KMS-11 (cell line): ENCODE measurements at regions not wholly inside any gene's neighbourhood (a gene's known extent, or its start where the extent isn't known, plus 50 kb on each side); places are given as distances from the start of the nearest gene placed in this dataset.
"Not testable (repeated sequence)": the region's sequence is repeated elsewhere in the genome, so short reads cannot be mapped to it uniquely, and the experiment has no call there.

ENCODE experiments used
- H2AFZ ChIP-seq: fragments of 200-600 bp; sonication (generic); 2 replicates; pipeline ENCODE4 v1.6.1; 2016; ENCODE audit warnings: antibody characterized with exemption, mixed run types, low read depth
- H3K27ac ChIP-seq: fragments of 200-600 bp; sonication (generic); 2 replicates; pipeline ENCODE4 v1.6.1; 2016; ENCODE audit warnings: mild to moderate bottlenecking, mixed run types
- H3K27me3 ChIP-seq: fragments of 200-600 bp; sonication (generic); 2 replicates; pipeline ENCODE4 v1.6.1; 2017; ENCODE audit warnings: mild to moderate bottlenecking, low read depth, mixed run types, moderate library complexity; ENCODE audit not compliant: insufficient read depth
- H3K36me3 ChIP-seq: fragments of 200-600 bp; sonication (generic); 2 replicates; pipeline ENCODE4 v1.6.1; 2017; ENCODE audit warnings: mild to moderate bottlenecking, mixed run types; ENCODE audit not compliant: insufficient read depth
- H3K4me1 ChIP-seq: fragments of 200-600 bp; sonication (generic); 2 replicates; pipeline ENCODE4 v1.6.1; 2016; ENCODE audit warnings: mild to moderate bottlenecking, low read depth, mixed run types; ENCODE audit not compliant: poor library complexity, severe bottlenecking
- H3K4me2 ChIP-seq: fragments of 200-600 bp; sonication (generic); 2 replicates; pipeline ENCODE4 v1.7.0; 2016; ENCODE audit warnings: mild to moderate bottlenecking, mixed run types
- H3K4me3 ChIP-seq: fragments of 200-600 bp; sonication (generic); IDR thresholded peaks from 2 replicates; pipeline ENCODE4 v1.6.1; 2017; ENCODE audit warnings: low read depth, low read length, mixed read lengths; ENCODE audit not compliant: insufficient read depth
- H3K79me2 ChIP-seq: fragments of 200-600 bp; sonication (generic); 2 replicates; pipeline ENCODE4 v1.6.1; 2016; ENCODE audit warnings: low read depth, mixed run types; ENCODE audit not compliant: insufficient read depth
- H3K9ac ChIP-seq: fragments of 200-600 bp; sonication (generic); 2 replicates; pipeline ENCODE4 v1.6.1; 2016; ENCODE audit warnings: mild to moderate bottlenecking, mixed run types
- H4K20me1 ChIP-seq: fragments of 200-600 bp; sonication (generic); 2 replicates; pipeline ENCODE4 v1.6.1; 2016; ENCODE audit warnings: mild to moderate bottlenecking, mixed run types; ENCODE audit not compliant: insufficient read depth

DNA sequence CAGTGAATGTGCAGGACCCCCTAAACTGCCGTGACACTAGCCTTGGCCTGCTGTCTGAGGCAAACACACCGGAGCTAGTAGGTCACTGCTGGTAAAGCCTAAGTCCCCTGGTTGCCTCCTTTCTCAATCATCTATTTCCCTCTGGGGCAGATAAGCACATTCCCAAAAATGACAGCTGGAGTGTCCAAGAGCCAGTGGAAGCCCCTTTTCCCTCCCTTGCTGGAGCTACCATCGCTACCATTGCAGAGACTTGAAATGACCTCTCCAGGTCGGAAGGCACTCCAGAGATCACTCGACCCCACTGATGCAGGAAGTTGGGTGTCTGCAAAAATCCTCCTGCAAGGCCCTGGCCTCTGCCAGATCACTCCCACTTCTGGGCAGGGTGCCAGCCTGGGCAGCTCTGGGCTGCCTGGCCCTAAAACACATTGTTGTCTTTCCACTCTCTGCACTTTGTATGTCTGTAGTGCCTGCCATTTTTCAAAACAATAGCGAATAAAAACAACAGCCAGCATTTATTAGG lies 235.9 kb downstream of the BCL2L11 start:
- H4K20me1 ChIP-seq, H2AFZ ChIP-seq, H3K27ac ChIP-seq, H3K4me1 ChIP-seq, H3K4me3 ChIP-seq, H3K4me2 ChIP-seq, H3K9ac ChIP-seq, H3K27me3 ChIP-seq, H3K36me3 ChIP-seq, H3K79me2 ChIP-seq: not testable (repeated sequence)

DNA sequence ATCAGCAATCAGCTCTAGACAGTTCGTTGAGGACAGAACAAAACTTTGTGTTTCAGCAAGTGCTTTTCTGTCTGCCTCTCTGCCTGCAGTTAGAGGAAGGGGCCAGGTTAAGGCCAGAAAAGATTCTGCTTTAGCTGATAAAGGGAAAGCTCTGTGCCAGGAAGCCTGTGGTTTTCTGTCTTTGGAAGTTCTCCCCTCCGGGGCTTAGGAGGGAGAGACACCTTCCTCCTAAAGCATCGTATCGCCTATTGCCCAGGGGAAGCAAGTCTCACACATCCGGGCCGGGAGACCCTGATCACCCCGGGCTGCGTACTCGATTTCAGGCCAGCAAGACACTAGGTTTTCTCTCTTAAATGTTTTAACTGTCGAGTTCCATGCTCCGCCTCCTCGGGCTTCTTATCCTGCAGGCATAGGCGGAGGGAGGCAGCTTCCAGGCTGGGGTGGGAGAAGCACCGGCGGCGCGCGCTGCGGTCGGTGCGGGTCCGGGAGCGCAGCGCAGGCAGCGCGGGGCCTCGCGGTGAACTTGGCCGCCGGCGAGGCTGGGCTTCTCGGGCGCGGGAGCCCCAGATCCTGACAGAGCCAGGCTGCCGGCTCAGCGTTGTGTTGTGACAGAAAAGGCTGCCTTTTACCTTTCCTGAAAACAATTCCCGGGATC lies 245.4 kb downstream of the BCL2L11 start:
- H3K4me3 ChIP-seq, H2AFZ ChIP-seq, H3K27ac ChIP-seq, H3K9ac ChIP-seq, H3K4me2 ChIP-seq, H4K20me1 ChIP-seq, H3K79me2 ChIP-seq, H3K36me3 ChIP-seq, H3K4me1 ChIP-seq, H3K27me3 ChIP-seq: not testable (repeated sequence)

DNA sequence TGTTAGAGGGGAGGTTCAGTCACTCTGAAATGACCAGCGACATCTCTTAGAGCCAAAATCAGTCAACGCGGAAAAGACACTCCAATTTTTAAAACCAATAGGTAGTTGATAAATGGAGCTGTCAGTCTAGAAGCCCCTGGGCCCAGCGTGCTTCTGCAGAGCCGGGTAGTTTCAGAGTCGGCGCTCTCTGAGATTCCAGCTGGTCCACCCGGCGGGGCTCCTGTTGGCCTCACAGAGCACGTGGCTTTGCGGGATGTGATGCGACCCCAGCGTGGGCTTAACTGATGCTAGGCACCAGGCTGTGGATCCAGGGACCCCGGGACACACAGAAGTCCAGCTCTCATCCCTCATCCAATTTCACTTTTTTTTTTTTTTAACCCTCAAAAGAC lies 245.9 kb downstream of the BCL2L11 start:
- not testable (repeated sequence) for H3K4me1 ChIP-seq, H3K4me2 ChIP-seq, H3K9ac ChIP-seq, H3K79me2 ChIP-seq, H3K4me3 ChIP-seq, H3K36me3 ChIP-seq, H3K27ac ChIP-seq, H4K20me1 ChIP-seq, H2AFZ ChIP-seq, H3K27me3 ChIP-seq

DNA sequence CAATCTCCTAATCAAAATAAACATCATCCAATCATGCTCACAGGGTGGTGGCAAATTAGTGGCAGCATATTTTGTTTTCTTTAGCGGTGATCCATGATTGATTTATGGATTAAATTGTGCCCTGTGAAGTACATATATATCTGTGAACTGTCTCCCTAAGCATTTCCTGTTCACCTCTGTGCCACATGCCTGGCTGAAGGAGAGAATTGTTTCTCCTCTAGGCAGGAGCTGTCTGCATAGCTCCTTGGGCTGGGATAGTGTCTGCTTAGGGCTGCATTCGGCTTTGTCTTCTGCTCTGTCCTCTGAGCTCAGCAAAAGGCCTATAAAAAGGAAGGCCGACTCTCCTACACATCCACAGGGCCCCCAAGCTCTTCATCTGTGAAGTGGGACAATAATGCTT lies 246.4 kb downstream of the BCL2L11 start:
- H3K4me3 ChIP-seq, H3K27ac ChIP-seq, H3K27me3 ChIP-seq: not testable (repeated sequence)

DNA sequence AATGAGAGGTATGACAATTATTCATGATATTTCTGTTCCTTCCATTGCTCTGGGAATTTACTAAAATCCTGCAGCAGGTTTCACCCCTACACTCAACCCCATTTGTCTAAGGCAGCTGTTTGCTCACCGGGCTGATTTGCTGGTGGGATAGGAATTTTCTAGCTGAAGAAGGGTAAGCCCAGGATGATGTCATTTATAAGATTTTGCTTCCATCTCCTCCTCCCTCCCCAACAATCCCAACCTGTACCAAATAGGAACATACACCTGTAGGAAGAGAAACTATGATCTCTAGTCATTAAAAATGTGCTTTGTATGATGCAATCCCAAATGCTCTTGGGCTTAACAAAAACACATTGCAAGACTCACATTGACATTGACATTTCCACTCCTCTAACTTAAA lies 247.2 kb downstream of the BCL2L11 start:
- not testable (repeated sequence) for H3K27ac ChIP-seq, H3K9ac ChIP-seq, H3K4me1 ChIP-seq, H3K36me3 ChIP-seq, H3K79me2 ChIP-seq, H3K4me3 ChIP-seq, H3K4me2 ChIP-seq, H4K20me1 ChIP-seq, H3K27me3 ChIP-seq, H2AFZ ChIP-seq

More for the DNA sequence above, 246.4 kb downstream of the BCL2L11 start:
- H4K20me1 ChIP-seq, H2AFZ ChIP-seq, H3K4me1 ChIP-seq, H3K9ac ChIP-seq, H3K36me3 ChIP-seq, H3K4me2 ChIP-seq, H3K79me2 ChIP-seq: not testable (repeated sequence)

DNA sequence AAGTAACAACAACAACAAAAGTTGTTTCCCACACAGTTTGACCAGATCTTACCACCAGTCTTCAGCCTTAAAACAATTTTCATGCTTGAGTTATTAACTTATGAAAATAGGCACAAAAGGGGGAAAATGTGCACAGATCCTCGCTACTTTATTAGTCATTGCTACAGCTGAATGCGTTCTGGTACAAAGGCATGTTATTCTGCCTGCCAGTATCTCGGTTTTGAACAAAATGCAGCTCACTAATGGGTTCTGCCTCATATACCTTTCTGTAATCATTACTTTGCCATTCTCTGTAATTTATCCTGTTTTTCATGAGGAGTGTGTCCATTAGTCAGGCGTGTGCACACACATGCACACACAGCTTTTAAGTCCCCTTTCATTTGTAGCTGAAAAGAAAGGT lies 247.6 kb downstream of the BCL2L11 start:
- H3K4me3 ChIP-seq, H3K36me3 ChIP-seq, H3K4me1 ChIP-seq, H3K9ac ChIP-seq, H3K79me2 ChIP-seq, H2AFZ ChIP-seq, H3K27me3 ChIP-seq, H4K20me1 ChIP-seq, H3K4me2 ChIP-seq, H3K27ac ChIP-seq: not testable (repeated sequence)

DNA sequence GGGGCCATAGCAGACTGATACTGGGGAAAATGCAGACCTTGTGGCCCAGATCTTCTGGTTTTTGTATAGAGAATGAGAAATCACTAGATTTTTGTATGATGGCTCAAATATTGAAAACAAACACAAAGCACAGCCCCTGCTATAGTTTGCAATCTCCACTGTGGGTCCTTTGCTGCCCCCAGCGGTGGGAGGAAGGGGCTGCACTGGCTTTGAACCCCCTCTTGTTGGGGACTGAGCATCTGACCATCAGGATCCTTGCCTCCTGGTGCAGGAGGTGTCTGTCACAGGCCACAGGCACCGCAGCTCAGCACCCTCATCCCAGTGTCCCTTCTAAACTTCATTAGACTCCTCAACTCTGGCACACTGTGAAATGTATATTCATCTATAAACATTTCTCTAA lies 252.3 kb downstream of the BCL2L11 start:
- H3K27ac ChIP-seq, H3K4me3 ChIP-seq, H3K27me3 ChIP-seq, H3K36me3 ChIP-seq, H3K4me2 ChIP-seq, H3K79me2 ChIP-seq, H2AFZ ChIP-seq, H4K20me1 ChIP-seq, H3K9ac ChIP-seq, H3K4me1 ChIP-seq: not testable (repeated sequence)

DNA sequence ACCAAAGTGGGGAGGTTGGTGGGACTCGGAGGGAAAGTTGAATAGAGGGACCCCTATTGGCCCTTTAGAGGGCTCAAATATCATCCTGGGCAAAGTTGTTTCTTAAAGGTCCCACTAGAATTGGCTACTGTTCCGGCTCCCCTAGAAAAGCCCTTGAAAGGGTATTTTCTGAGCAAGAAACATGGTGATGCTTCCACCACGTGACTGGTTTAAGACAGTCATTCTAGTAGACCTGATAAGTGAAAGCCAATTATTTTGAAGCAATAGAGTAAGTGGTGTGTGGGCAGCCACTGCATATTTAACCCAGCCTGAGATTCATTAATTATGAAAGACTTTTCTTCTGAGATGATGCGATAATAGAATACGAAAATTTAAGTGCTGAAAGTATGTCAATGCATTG lies 253.3 kb downstream of the BCL2L11 start:
- H3K36me3 ChIP-seq, H3K4me3 ChIP-seq, H3K27me3 ChIP-seq, H3K27ac ChIP-seq, H2AFZ ChIP-seq, H3K4me2 ChIP-seq, H4K20me1 ChIP-seq, H3K9ac ChIP-seq, H3K4me1 ChIP-seq, H3K79me2 ChIP-seq: not testable (repeated sequence)

DNA sequence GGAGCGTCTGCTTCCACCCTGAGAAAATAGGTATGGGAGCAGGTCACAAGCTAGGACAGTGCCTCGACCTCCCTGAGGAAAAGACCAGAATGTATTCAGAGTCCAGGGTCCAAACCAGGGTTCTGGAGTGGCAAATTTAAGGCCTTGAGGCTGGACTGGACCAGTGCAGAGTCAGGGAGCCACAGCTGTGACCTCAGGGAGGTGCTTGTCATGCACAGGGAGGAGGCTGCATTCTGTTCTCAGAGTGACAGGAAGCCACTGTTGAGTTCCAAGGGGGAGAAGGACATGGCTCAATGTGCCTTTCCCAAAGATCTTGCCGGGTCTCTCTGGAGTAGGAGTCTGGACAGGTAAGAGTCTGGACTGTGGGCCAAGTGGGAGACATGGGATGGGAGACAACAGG lies 254.0 kb downstream of the BCL2L11 start:
- not testable (repeated sequence) for H3K4me2 ChIP-seq, H3K36me3 ChIP-seq, H3K9ac ChIP-seq, H3K79me2 ChIP-seq, H3K4me1 ChIP-seq, H2AFZ ChIP-seq, H4K20me1 ChIP-seq, H3K4me3 ChIP-seq, H3K27me3 ChIP-seq, H3K27ac ChIP-seq

DNA sequence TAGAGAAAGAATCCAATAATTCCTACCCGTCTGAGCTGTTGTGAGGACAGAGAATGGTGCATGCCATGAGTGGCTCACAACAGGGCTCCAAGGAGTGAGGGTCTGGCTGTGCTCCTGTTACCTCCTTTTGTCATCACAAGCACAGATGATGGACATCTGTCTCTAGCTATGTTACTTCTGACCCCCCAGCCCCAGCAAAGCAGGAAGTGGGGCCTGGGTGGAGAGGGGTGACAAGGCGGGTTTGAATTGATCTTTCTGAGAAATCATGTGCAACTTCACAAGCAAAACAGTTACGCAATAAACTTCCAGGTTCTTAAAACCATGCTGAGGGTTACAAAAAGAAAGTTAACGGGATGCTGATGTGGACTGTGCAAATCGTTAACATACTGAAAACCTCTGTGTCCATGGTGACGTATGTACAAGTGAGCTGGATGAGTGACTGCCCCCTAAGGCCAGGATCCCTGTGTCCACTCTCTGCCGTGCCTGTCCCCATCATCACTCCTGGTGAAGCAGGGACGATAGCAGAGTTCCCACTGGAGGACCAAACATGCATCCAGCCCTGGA lies 254.7 kb downstream of the BCL2L11 start:
- not testable (repeated sequence) for H3K27me3 ChIP-seq, H3K9ac ChIP-seq, H2AFZ ChIP-seq, H4K20me1 ChIP-seq, H3K79me2 ChIP-seq, H3K27ac ChIP-seq, H3K4me3 ChIP-seq, H3K4me2 ChIP-seq, H3K4me1 ChIP-seq, H3K36me3 ChIP-seq
